Bronchial epithelial cell (primary cell): ENCODE measurements at regions not wholly inside any gene's neighbourhood (a gene's known extent, or its start where the extent isn't known, plus 50 kb on each side); places are given as distances from the start of the nearest gene placed in this dataset.

ENCODE experiments used
- DNase-seq: peaks from one replicate; pipeline ENCODE4 v3.0.0-alpha.2; 2010; ENCODE audit warnings: low read depth
- FAIRE-seq: peaks from 2 replicates; lab custom pipeline; 2011; peaks lifted over from hg19 to GRCh38; lab: Jason Lieb, UNC
- H3K27me3 ChIP-seq: 2 replicates; pipeline ENCODE4 v1.5.1; 2011; ENCODE audit warnings: low read length; ENCODE audit not compliant: control insufficient read depth, insufficient read depth
- H3K36me3 ChIP-seq: 2 replicates; pipeline ENCODE4 v1.5.1; 2011; ENCODE audit warnings: low read length; ENCODE audit not compliant: control insufficient read depth, insufficient read depth
- H3K4me3 ChIP-seq: 2 replicates; pipeline ENCODE4 v1.5.1; 2011; ENCODE audit warnings: mild to moderate bottlenecking, low read depth, low read length, control low read depth
- CTCF ChIP-seq: IDR thresholded peaks from 2 replicates; pipeline ENCODE4 v1.5.1; 2011; ENCODE audit warnings: mild to moderate bottlenecking, moderate library complexity, low read length, control low read depth, inconsistent platforms; ENCODE audit not compliant: insufficient read depth, severe bottlenecking

- FAIRE-seq (no peak), DNase-seq (peak; percentile 32)
- H3K27me3 ChIP-seq, result no peaks in the 10 kb centered on the region
- H3K4me3 ChIP-seq, result no peak overlapping the region
- TF ChIP-seq CTCF, result no peak
- no peaks in the 10 kb centered on the region for H3K36me3 ChIP-seq
Measured at GRCh38 chrX:15142084-15142715, 127.7 kb downstream of the ASB9 start.

- no peak for TF ChIP-seq CTCF
- no peak for FAIRE-seq
Measured at GRCh38 chrX:15136795-15137194, 133.1 kb downstream of the ASB9 start.

GRCh38 chrX:15129412-15129811, 140.5 kb downstream of the ASB9 start:
- Histone ChIP-seq H3K4me3 (no peak overlapping the region), H3K36me3 (no peaks in the 10 kb centered on the region), H3K27me3 (no peaks in the 10 kb centered on the region)
- DNase-seq (no peak), FAIRE-seq (no peak)
- no peak for TF ChIP-seq CTCF

More at GRCh38 chrX:15136795-15137194, 133.1 kb downstream of the ASB9 start:
- Histone ChIP-seq H3K27me3 (no peaks in the 10 kb centered on the region), H3K4me3 (no peak overlapping the region), H3K36me3 (no peaks in the 10 kb centered on the region)
- no peak for DNase-seq

GRCh38 chrX:15128861-15129260, 141.0 kb downstream of the ASB9 start:
- FAIRE-seq (no peak), DNase-seq (peak; percentile 50)
- TF ChIP-seq CTCF, result no peak
- Histone ChIP-seq H3K27me3 (no peaks in the 10 kb centered on the region), H3K4me3 (no peak overlapping the region), H3K36me3 (no peaks in the 10 kb centered on the region)

- Histone ChIP-seq H3K27me3 (no peaks in the 10 kb centered on the region), H3K36me3 (no peaks in the 10 kb centered on the region), H3K4me3 (no peak overlapping the region)
- DNase-seq, result no peak
- no peak for TF ChIP-seq CTCF
- FAIRE-seq, result no peak
Measured at GRCh38 chrX:15127010-15127409, 142.9 kb downstream of the ASB9 start.

GRCh38 chrX:15116900-15117299, 153.0 kb downstream of the ASB9 start:
- H3K36me3 ChIP-seq, result no peaks in the 10 kb centered on the region
- no peak for TF ChIP-seq CTCF
- no peak for DNase-seq
- no peak for FAIRE-seq
- H3K4me3 ChIP-seq, result no peak overlapping the region
- no peaks in the 10 kb centered on the region for H3K27me3 ChIP-seq
